Thymus (tissue), 11 donors: ENCODE measurements at regions not wholly inside any gene's neighbourhood (a gene's known extent, or its start where the extent isn't known, plus 50 kb on each side); places are given as distances from the start of the nearest gene placed in this dataset.
"Not testable (repeated sequence)": the region's sequence is repeated elsewhere in the genome, so short reads cannot be mapped to it uniquely, and the experiment has no call there.

Source experiments
- DNase-seq, 9 donors: peaks; one replicate each; pipeline ENCODE4 v3.0.0-alpha.2; 2013; ENCODE audit warnings: low spot score in 9 of 9, low read depth in 6 of 9, missing footprints in 1 of 9
- H3K27ac ChIP-seq, 2 donors: one replicate each; pipeline ENCODE4 v1.5.1; 2013; ENCODE audit warnings: control low read depth in 1 of 2, low read depth in 1 of 2, low read length in 1 of 2, mild to moderate bottlenecking in 1 of 2, moderate library complexity in 1 of 2
- H3K27me3 ChIP-seq, 2 donors: one replicate each; pipeline ENCODE4 v1.5.1; 2013; ENCODE audit warnings: low read length in 1 of 2; ENCODE audit not compliant: control insufficient read depth in 2 of 2, insufficient read depth in 1 of 2
- H3K36me3 ChIP-seq, 2 donors: one replicate each; pipeline ENCODE4 v1.5.1; 2013; ENCODE audit warnings: low read length in 1 of 2, mild to moderate bottlenecking in 1 of 2, moderate library complexity in 1 of 2; ENCODE audit not compliant: control insufficient read depth in 2 of 2, insufficient read depth in 2 of 2
- H3K4me1 ChIP-seq, 2 donors: one replicate each; pipeline ENCODE4 v1.5.1; 2013; ENCODE audit warnings: low read length in 2 of 2; ENCODE audit not compliant: control insufficient read depth in 2 of 2, insufficient read depth in 2 of 2
- H3K4me3 ChIP-seq, 2 donors: one replicate each; pipeline ENCODE4 v1.5.1; 2013; ENCODE audit warnings: low read length in 2 of 2, control low read depth in 1 of 2, mild to moderate bottlenecking in 1 of 2
- H3K9me3 ChIP-seq, 2 donors: one replicate each; pipeline ENCODE4 v1.5.1; 2013; ENCODE audit warnings: low read length in 1 of 2, mild to moderate bottlenecking in 1 of 2; ENCODE audit not compliant: control insufficient read depth in 2 of 2, insufficient read depth in 1 of 2
- WGBS: extraction: QIAGEN DNeasy Blood & Tissue Kit; methylation state at CpG from one replicate; pipeline ENCODE4 v1.1.7; 2013; 5-methylcytosine and 5-hydroxymethylcytosine counted together
- donor health status: healthy.

DNA sequence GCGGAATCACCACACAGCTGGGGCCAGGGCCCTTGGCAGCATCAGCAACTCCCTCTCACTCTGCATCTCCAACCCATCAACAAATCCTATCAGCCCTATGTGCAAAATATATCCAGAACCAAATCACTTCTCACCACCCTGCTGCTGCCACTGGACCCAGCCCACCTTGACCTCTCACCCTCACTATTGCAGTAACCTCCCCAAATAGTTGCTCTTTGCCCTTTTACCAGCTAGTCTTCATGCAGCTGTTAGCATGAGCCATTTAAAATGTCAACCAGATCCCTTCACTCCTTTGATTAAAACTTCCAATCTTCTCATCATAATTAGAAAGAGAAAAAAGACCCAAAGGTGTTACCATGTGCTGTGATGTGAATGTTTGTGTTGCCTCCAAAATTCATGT, 155.7 kb upstream of the IRF2BP2 start:
- no peak overlapping the region for H3K4me3 ChIP-seq
- H3K36me3 ChIP-seq: no peaks in the 10 kb centered on the region
- WGBS: 96% methylated on average over 1 of the region's 1 CpG
- H3K4me1 ChIP-seq: peaks cover 24 to 50% of the 10 kb centered on the region in 2 donors
- no peak overlapping the region for H3K27ac ChIP-seq
- no peaks in the 10 kb centered on the region for H3K27me3 ChIP-seq
- DNase-seq: no peak
- no peaks in the 10 kb centered on the region for H3K9me3 ChIP-seq

DNA sequence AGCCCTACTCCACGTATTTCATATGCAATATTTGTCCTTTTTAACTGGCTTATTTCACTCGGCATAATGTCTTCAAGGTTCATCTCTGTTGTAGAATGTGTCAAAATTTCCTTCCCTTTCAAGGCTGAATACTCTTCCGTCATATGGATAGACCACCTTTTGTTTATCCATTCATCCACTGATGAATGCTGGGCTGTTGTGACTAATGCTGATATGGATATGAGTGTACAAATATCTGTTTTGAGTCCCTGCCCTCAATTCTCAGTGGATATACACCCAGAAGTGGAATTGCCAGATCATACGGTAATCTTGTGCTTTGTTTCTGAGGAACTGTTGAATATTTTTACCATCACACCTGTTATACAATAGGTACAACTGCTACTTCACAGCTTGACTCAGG, 155.2 kb upstream of the IRF2BP2 start:
- Histone ChIP-seq H3K27me3 (no peaks in the 10 kb centered on the region), H3K4me1 (peaks cover 27 to 50% of the 10 kb centered on the region in 2 donors), H3K27ac (no peak overlapping the region), H3K9me3 (peaks cover 0 to 2% of the 10 kb centered on the region in 2 donors), H3K4me3 (no peak overlapping the region), H3K36me3 (no peaks in the 10 kb centered on the region)
- 95% methylated on average over 4 of the region's 4 CpGs for WGBS
- DNase-seq: no peak

DNA sequence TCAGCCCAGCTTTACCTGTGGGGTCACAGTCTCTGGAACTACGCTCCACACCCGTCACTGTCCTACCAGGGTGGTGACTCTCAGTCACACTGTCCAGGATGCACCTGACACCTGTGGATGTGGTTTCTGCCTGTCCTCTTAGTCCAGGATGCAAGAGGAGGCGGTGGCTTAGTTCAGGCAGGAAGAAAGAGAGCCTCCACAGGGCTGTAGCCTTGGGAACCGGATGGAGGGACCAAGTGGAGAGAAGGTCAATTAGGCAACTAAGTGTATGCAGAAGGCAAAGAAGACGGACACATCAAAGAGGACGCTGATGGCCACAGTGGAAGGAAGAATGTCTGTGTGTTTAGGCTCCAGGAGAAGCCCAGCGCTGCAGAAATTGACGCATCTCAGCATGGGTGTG, 153.9 kb upstream of the IRF2BP2 start:
- Histone ChIP-seq H3K27ac (no peak overlapping the region), H3K27me3 (no peaks in the 10 kb centered on the region), H3K36me3 (no peaks in the 10 kb centered on the region), H3K4me3 (no peak overlapping the region), H3K4me1 (peaks cover 20 to 45% of the 10 kb centered on the region in 2 donors), H3K9me3 (peaks cover 0 to 7% of the 10 kb centered on the region in 2 donors)
- peak in 1 of 9 donors; percentile 60 for DNase-seq
- WGBS: 36% methylated on average over 8 of the region's 8 CpGs

DNA sequence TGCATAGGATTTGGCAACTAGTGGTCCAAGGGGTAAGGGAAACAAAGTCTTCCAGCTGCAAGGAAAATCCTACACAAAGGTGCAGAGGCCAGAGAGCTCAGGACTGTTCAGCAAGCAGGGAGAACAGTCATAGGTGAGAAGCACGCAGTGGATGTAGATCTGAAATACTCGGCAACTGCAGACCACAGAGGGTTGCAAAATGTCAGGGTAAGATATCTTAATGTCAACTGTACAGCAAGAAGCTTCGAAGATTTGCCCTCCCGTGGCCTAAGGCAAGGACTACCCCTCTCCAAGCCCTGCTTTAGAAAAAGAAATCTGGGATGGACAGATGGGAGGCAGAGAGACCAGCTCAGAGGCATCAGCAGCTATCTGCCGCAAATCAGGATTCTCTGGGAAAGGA, 153.4 kb upstream of the IRF2BP2 start:
- Histone ChIP-seq H3K9me3 (peaks cover 0 to 7% of the 10 kb centered on the region in 2 donors), H3K4me1 (peaks cover 16 to 44% of the 10 kb centered on the region in 2 donors), H3K27me3 (no peaks in the 10 kb centered on the region), H3K27ac (no peak overlapping the region), H3K36me3 (no peaks in the 10 kb centered on the region), H3K4me3 (no peak overlapping the region)
- DNase-seq: no peak
- 77% methylated on average over 5 of the region's 5 CpGs for WGBS

DNA sequence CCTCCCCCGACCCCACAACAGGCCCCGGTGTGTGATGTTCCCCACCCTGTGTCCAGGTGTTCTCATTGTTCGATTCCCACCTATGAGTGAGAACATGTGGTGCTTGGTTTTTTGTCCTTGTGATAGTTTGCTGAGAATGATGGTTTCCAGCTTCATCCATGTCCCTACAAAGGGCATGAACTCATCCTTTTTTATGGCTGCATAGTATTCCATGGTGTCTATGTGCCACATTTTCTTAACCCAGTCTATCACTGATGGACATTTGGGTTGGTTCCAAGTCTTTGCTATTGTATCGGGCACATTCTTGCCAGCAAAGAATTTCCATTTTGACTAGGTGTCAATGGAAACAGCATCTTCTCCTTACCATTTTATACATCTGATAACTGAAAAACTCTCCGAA, 152.1 kb upstream of the IRF2BP2 start:
- H3K27ac ChIP-seq, H3K9me3 ChIP-seq, H3K36me3 ChIP-seq, H3K4me3 ChIP-seq, H3K27me3 ChIP-seq, DNase-seq: not testable (repeated sequence)
- H3K4me1 ChIP-seq: peaks cover 14 to 34% of the 10 kb centered on the region in 2 donors
- WGBS: 77% methylated on average over 5 of the region's 5 CpGs

DNA sequence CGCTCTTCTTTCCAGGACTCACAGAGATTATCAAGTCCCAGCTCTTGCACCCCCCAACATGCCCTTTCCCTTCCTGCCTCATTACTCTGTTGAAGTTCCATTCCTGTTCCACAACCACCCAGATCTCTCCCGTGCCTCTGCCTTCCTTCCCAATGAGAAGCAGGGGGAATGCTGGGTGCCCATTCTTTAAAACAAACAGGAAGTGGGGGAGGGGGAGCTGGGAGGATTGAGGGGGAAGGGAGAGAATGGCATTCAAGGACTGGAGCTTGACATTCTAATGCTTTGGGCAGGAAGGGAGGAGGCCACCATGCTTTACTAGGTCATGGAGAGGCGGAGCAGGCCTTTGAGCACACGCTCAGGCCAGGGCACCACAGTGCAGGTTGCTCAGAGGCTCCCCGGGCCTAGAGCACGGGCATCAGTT, 150.3 kb upstream of the IRF2BP2 start:
- peak in 1 of 9 donors; percentile 35 for DNase-seq
- Histone ChIP-seq H3K27ac (no peak overlapping the region), H3K4me3 (no peak overlapping the region), H3K4me1 (peaks cover 14 to 34% of the 10 kb centered on the region in 2 donors), H3K36me3 (no peaks in the 10 kb centered on the region), H3K27me3 (no peaks in the 10 kb centered on the region), H3K9me3 (peaks cover 0 to 7% of the 10 kb centered on the region in 2 donors)
- WGBS: 91% methylated on average over 6 of the region's 6 CpGs

DNA sequence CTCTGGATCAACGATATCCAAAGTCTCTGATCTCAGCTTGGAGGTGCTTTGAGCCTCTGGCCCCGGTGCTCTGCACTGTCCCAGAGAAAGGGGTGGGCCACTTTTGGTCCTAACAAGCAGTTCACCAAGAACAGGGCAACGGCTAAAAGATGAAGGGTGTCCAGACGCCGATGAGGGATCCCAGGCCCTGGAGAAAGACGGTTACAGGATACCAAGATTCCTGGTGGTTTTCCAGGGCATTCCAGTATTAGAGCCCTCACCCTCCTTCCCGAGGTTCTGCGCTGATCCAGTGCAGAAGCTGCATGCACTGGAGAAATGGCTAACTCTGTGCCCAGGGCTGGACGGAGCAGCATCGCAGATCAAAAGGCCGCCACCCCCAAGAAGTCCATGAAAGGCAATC, 149.9 kb upstream of the IRF2BP2 start:
- no peak for DNase-seq
- peaks cover 14 to 34% of the 10 kb centered on the region in 2 donors for H3K4me1 ChIP-seq
- 98% methylated on average over 11 of the region's 11 CpGs for WGBS
- H3K9me3 ChIP-seq: peaks cover 0 to 7% of the 10 kb centered on the region in 2 donors
- H3K27me3 ChIP-seq: no peaks in the 10 kb centered on the region
- H3K27ac ChIP-seq: no peak overlapping the region
- H3K36me3 ChIP-seq: no peaks in the 10 kb centered on the region
- no peak overlapping the region for H3K4me3 ChIP-seq

DNA sequence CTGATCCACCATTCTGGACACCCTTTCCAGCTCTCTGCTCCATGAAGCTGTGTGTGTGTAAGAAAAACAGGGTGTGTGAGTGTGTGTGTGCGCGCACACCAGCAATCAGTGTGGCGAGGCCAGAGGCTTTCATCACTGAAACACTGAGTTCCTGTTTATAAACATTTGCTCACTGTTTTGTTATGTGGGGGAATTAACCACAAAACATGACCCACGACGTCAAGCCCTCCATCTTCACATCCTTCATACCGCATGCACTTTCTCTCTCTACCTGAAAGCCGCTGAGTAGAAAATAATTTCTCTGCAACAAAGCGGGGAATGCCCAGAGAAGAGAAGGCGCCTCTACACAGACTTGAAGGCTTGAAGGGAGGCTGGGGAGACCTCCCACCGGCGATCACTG, 148.9 kb upstream of the IRF2BP2 start:
- peak in 1 of 9 donors; percentile 68 for DNase-seq
- WGBS: 71% methylated on average over 11 of the region's 11 CpGs
- peak overlapping the region in 1 of 2 donors; percentile 31 for H3K27ac ChIP-seq

DNA sequence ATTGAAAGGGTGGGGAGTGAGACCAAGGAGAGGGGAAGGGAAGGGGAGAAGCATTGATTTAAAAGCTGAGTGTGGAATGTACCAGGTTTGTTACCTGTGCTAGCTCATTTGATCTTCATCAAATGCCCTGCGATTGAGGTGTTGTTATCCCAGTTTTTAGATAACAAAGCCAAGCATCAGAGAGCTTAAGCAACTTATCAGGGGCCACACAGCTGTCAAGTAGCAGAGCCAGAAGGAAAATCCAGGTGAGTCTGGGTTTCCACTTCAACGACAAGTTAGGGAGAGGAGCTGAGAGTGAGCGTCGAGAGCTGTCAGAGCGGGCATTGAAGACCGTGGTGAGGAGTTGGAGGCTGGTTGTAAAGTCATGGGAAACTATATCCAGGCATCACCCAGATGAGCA, 146.9 kb upstream of the IRF2BP2 start:
- H3K27me3 ChIP-seq: no peaks in the 10 kb centered on the region
- DNase-seq: no peak
- WGBS: 95% methylated on average over 6 of the region's 6 CpGs
- no peak overlapping the region for H3K27ac ChIP-seq
- no peak overlapping the region for H3K4me3 ChIP-seq
- peaks cover 0 to 7% of the 10 kb centered on the region in 2 donors for H3K9me3 ChIP-seq
- peaks cover 7 to 17% of the 10 kb centered on the region in 2 donors for H3K4me1 ChIP-seq
- H3K36me3 ChIP-seq: no peaks in the 10 kb centered on the region

More for the DNA sequence above, 148.9 kb upstream of the IRF2BP2 start:
- H3K9me3 ChIP-seq: peaks cover 0 to 7% of the 10 kb centered on the region in 2 donors
- H3K4me1 ChIP-seq: peaks cover 10 to 26% of the 10 kb centered on the region in 2 donors
- H3K4me3 ChIP-seq: no peak overlapping the region
- no peaks in the 10 kb centered on the region for H3K36me3 ChIP-seq
- no peaks in the 10 kb centered on the region for H3K27me3 ChIP-seq
